ENCODE measurements at regions not wholly inside any gene's neighbourhood (a gene's known extent, or its start where the extent isn't known, plus 50 kb on each side); places are given as distances from the start of the nearest gene placed in this dataset.

GRCh38 chr2:116088236-116088635 lies 1645.8 kb downstream of the DPP10 start:
- H3K27ac ChIP-seq (ENCODE audit: low read depth in 1 of 3, low read length in 2 of 3): no peak overlapping the region
- WGBS, 3 donors: 62 to 66% (median 63%) methylated on average over 3 of the region's 3 CpGs
- H3K9me3 ChIP-seq (ENCODE audit: control insufficient read depth in 2 of 2, insufficient read depth in 1 of 2, low read depth in 1 of 2, low read length in 1 of 2): no peaks in the 10 kb centered on the region
- no peaks in the 10 kb centered on the region for H3K27me3 ChIP-seq (ENCODE audit: control insufficient read depth in 3 of 3, insufficient read depth in 3 of 3, low read length in 3 of 3)
- H3K4me1 ChIP-seq (ENCODE audit: control insufficient read depth in 3 of 3, insufficient read depth in 2 of 3, low read depth in 1 of 3, low read length in 2 of 3): no peaks in the 10 kb centered on the region
- FAIRE-seq (no peak), DNase-seq (no peak)
- H3K36me3 ChIP-seq (ENCODE audit: control insufficient read depth in 3 of 3, insufficient read depth in 2 of 3, low read depth in 1 of 3, low read length in 3 of 3): no peaks in the 10 kb centered on the region
- H3K4me3 ChIP-seq (ENCODE audit: low read depth in 1 of 3, low read length in 3 of 3): no peak overlapping the region

- WGBS, 3 donors: 0 to 28% (median 7%) methylated on average over 1 of the region's 1 CpG
- peaks cover 1 to 2% of the 10 kb centered on the region in 2 donors for H3K9me3 ChIP-seq (ENCODE audit: control insufficient read depth in 2 of 2, insufficient read depth in 1 of 2, low read depth in 1 of 2, low read length in 1 of 2)
- no peak overlapping the region for H3K27ac ChIP-seq (ENCODE audit: low read depth in 1 of 3, low read length in 2 of 3)
- no peak for DNase-seq
- H3K4me1 ChIP-seq (ENCODE audit: control insufficient read depth in 3 of 3, insufficient read depth in 2 of 3, low read depth in 1 of 3, low read length in 2 of 3): no peaks in the 10 kb centered on the region
- no peak for FAIRE-seq
- H3K4me3 ChIP-seq (ENCODE audit: low read depth in 1 of 3, low read length in 3 of 3): no peak overlapping the region
- H3K36me3 ChIP-seq (ENCODE audit: control insufficient read depth in 3 of 3, insufficient read depth in 2 of 3, low read depth in 1 of 3, low read length in 3 of 3): no peaks in the 10 kb centered on the region
- no peaks in the 10 kb centered on the region for H3K27me3 ChIP-seq (ENCODE audit: control insufficient read depth in 3 of 3, insufficient read depth in 3 of 3, low read length in 3 of 3)
These were observed 1651.8 kb downstream of the DPP10 start for GRCh38 chr2:116094196-116094595.

GRCh38 chr2:116095636-116096035 lies 1653.2 kb downstream of the DPP10 start:
- FAIRE-seq: no peak
- no peaks in the 10 kb centered on the region for H3K27me3 ChIP-seq (ENCODE audit: control insufficient read depth in 3 of 3, insufficient read depth in 3 of 3, low read length in 3 of 3)
- peaks cover 1 to 2% of the 10 kb centered on the region in 2 donors for H3K9me3 ChIP-seq (ENCODE audit: control insufficient read depth in 2 of 2, insufficient read depth in 1 of 2, low read depth in 1 of 2, low read length in 1 of 2)
- no peak overlapping the region for H3K27ac ChIP-seq (ENCODE audit: low read depth in 1 of 3, low read length in 2 of 3)
- no peaks in the 10 kb centered on the region for H3K4me1 ChIP-seq (ENCODE audit: control insufficient read depth in 3 of 3, insufficient read depth in 2 of 3, low read depth in 1 of 3, low read length in 2 of 3)
- H3K4me3 ChIP-seq (ENCODE audit: low read depth in 1 of 3, low read length in 3 of 3): no peak overlapping the region
- WGBS, 3 donors: 69 to 78% (median 71%) methylated on average over 4 of the region's 4 CpGs
- DNase-seq: no peak
- no peaks in the 10 kb centered on the region for H3K36me3 ChIP-seq (ENCODE audit: control insufficient read depth in 3 of 3, insufficient read depth in 2 of 3, low read depth in 1 of 3, low read length in 3 of 3)

- Histone ChIP-seq H3K4me3 (ENCODE audit: low read depth in 1 of 3, low read length in 3 of 3) (no peak overlapping the region), H3K27me3 (ENCODE audit: control insufficient read depth in 3 of 3, insufficient read depth in 3 of 3, low read length in 3 of 3) (no peaks in the 10 kb centered on the region), H3K27ac (ENCODE audit: low read depth in 1 of 3, low read length in 2 of 3) (no peak overlapping the region), H3K9me3 (ENCODE audit: control insufficient read depth in 2 of 2, insufficient read depth in 1 of 2, low read depth in 1 of 2, low read length in 1 of 2) (peaks cover 1 to 2% of the 10 kb centered on the region in 2 donors), H3K36me3 (ENCODE audit: control insufficient read depth in 3 of 3, insufficient read depth in 2 of 3, low read depth in 1 of 3, low read length in 3 of 3) (no peaks in the 10 kb centered on the region), H3K4me1 (ENCODE audit: control insufficient read depth in 3 of 3, insufficient read depth in 2 of 3, low read depth in 1 of 3, low read length in 2 of 3) (no peaks in the 10 kb centered on the region)
- 38 to 66% (median 53%) methylated on average over 5 of the region's 5 CpGs for WGBS, 3 donors
- DNase-seq (no peak), FAIRE-seq (no peak)
These were observed 1655.6 kb downstream of the DPP10 start for GRCh38 chr2:116098049-116098448.

GRCh38 chr2:116109471-116109870 lies 1667.0 kb downstream of the DPP10 start:
- H3K9me3 ChIP-seq (ENCODE audit: control insufficient read depth in 2 of 2, insufficient read depth in 1 of 2, low read depth in 1 of 2, low read length in 1 of 2): no peaks in the 10 kb centered on the region
- no peaks in the 10 kb centered on the region for H3K36me3 ChIP-seq (ENCODE audit: control insufficient read depth in 3 of 3, insufficient read depth in 2 of 3, low read depth in 1 of 3, low read length in 3 of 3)
- DNase-seq (no peak), FAIRE-seq (no peak)
- H3K27me3 ChIP-seq (ENCODE audit: control insufficient read depth in 3 of 3, insufficient read depth in 3 of 3, low read length in 3 of 3): no peaks in the 10 kb centered on the region
- 35 to 57% (median 52%) methylated on average over 1 of the region's 1 CpG for WGBS, 3 donors
- no peak overlapping the region for H3K4me3 ChIP-seq (ENCODE audit: low read depth in 1 of 3, low read length in 3 of 3)
- no peak overlapping the region for H3K27ac ChIP-seq (ENCODE audit: low read depth in 1 of 3, low read length in 2 of 3)
- H3K4me1 ChIP-seq (ENCODE audit: control insufficient read depth in 3 of 3, insufficient read depth in 2 of 3, low read depth in 1 of 3, low read length in 2 of 3): no peaks in the 10 kb centered on the region

GRCh38 chr2:116117845-116118244 lies 1675.4 kb downstream of the DPP10 start:
- Histone ChIP-seq H3K4me3 (ENCODE audit: low read depth in 1 of 3, low read length in 3 of 3) (no peak overlapping the region), H3K36me3 (ENCODE audit: control insufficient read depth in 3 of 3, insufficient read depth in 2 of 3, low read depth in 1 of 3, low read length in 3 of 3) (no peaks in the 10 kb centered on the region), H3K9me3 (ENCODE audit: control insufficient read depth in 2 of 2, insufficient read depth in 1 of 2, low read depth in 1 of 2, low read length in 1 of 2) (no peaks in the 10 kb centered on the region), H3K27ac (ENCODE audit: low read depth in 1 of 3, low read length in 2 of 3) (no peak overlapping the region), H3K4me1 (ENCODE audit: control insufficient read depth in 3 of 3, insufficient read depth in 2 of 3, low read depth in 1 of 3, low read length in 2 of 3) (no peaks in the 10 kb centered on the region), H3K27me3 (ENCODE audit: control insufficient read depth in 3 of 3, insufficient read depth in 3 of 3, low read length in 3 of 3) (no peaks in the 10 kb centered on the region)
- 37 to 65% (median 50%) methylated on average over 1 of the region's 1 CpG for whole genome bisulfite sequencing, 3 donors
- DNase-seq (no peak), FAIRE-seq (no peak)

GRCh38 chr2:116132833-116133232 lies 1681.7 kb upstream of the DDX18 start:
- no peaks in the 10 kb centered on the region for H3K27me3 ChIP-seq (ENCODE audit: control insufficient read depth in 3 of 3, insufficient read depth in 3 of 3, low read length in 3 of 3)
- WGBS, 3 donors: 76 to 79% (median 77%) methylated on average over 10 of the region's 10 CpGs
- H3K4me3 ChIP-seq (ENCODE audit: low read depth in 1 of 3, low read length in 3 of 3): no peak overlapping the region
- H3K27ac ChIP-seq (ENCODE audit: low read depth in 1 of 3, low read length in 2 of 3): no peak overlapping the region
- H3K4me1 ChIP-seq (ENCODE audit: control insufficient read depth in 3 of 3, insufficient read depth in 2 of 3, low read depth in 1 of 3, low read length in 2 of 3): no peaks in the 10 kb centered on the region
- no peak for DNase-seq
- no peaks in the 10 kb centered on the region for H3K36me3 ChIP-seq (ENCODE audit: control insufficient read depth in 3 of 3, insufficient read depth in 2 of 3, low read depth in 1 of 3, low read length in 3 of 3)
- H3K9me3 ChIP-seq (ENCODE audit: control insufficient read depth in 2 of 2, insufficient read depth in 1 of 2, low read depth in 1 of 2, low read length in 1 of 2): no peaks in the 10 kb centered on the region
- no peak for FAIRE-seq

GRCh38 chr2:116133381-116133942 lies 1681.0 kb upstream of the DDX18 start:
- no peaks in the 10 kb centered on the region for H3K4me1 ChIP-seq (ENCODE audit: control insufficient read depth in 3 of 3, insufficient read depth in 2 of 3, low read depth in 1 of 3, low read length in 2 of 3)
- H3K36me3 ChIP-seq (ENCODE audit: control insufficient read depth in 3 of 3, insufficient read depth in 2 of 3, low read depth in 1 of 3, low read length in 3 of 3): no peaks in the 10 kb centered on the region
- WGBS, 3 donors: 65 to 84% (median 80%) methylated on average over 14 of the region's 14 CpGs
- FAIRE-seq: no peak
- H3K27me3 ChIP-seq (ENCODE audit: control insufficient read depth in 3 of 3, insufficient read depth in 3 of 3, low read length in 3 of 3): no peaks in the 10 kb centered on the region
- no peak overlapping the region for H3K4me3 ChIP-seq (ENCODE audit: low read depth in 1 of 3, low read length in 3 of 3)
- DNase-seq: no peak
- H3K9me3 ChIP-seq (ENCODE audit: control insufficient read depth in 2 of 2, insufficient read depth in 1 of 2, low read depth in 1 of 2, low read length in 1 of 2): no peaks in the 10 kb centered on the region
- no peak overlapping the region for H3K27ac ChIP-seq (ENCODE audit: low read depth in 1 of 3, low read length in 2 of 3)

- 70 to 86% (median 79%) methylated on average over 3 of the region's 3 CpGs for WGBS, 3 donors
- Histone ChIP-seq H3K27me3 (ENCODE audit: control insufficient read depth in 3 of 3, insufficient read depth in 3 of 3, low read length in 3 of 3) (no peaks in the 10 kb centered on the region), H3K36me3 (ENCODE audit: control insufficient read depth in 3 of 3, insufficient read depth in 2 of 3, low read depth in 1 of 3, low read length in 3 of 3) (no peaks in the 10 kb centered on the region), H3K27ac (ENCODE audit: low read depth in 1 of 3, low read length in 2 of 3) (no peak overlapping the region), H3K9me3 (ENCODE audit: control insufficient read depth in 2 of 2, insufficient read depth in 1 of 2, low read depth in 1 of 2, low read length in 1 of 2) (no peaks in the 10 kb centered on the region), H3K4me3 (ENCODE audit: low read depth in 1 of 3, low read length in 3 of 3) (no peak overlapping the region), H3K4me1 (ENCODE audit: control insufficient read depth in 3 of 3, insufficient read depth in 2 of 3, low read depth in 1 of 3, low read length in 2 of 3) (no peaks in the 10 kb centered on the region)
- DNase-seq (no peak), FAIRE-seq (no peak)
These were observed 1672.5 kb upstream of the DDX18 start for GRCh38 chr2:116141891-116142474.
